UCSD-AML1 (cell line): ENCODE measurements at regions not wholly inside any gene's neighbourhood (a gene's known extent, or its start where the extent isn't known, plus 50 kb on each side); places are given as distances from the start of the nearest gene placed in this dataset.

Experiments used
- DNase-seq: peaks from one replicate; lab custom pipeline; 2025; ENCODE audit not compliant: unreplicated experiment; lab: John Stamatoyannopoulos, UW

GRCh38 chr6:100182313-100182712, 188.3 kb upstream of the MCHR2 start:
- no peak for DNase-seq

DNA sequence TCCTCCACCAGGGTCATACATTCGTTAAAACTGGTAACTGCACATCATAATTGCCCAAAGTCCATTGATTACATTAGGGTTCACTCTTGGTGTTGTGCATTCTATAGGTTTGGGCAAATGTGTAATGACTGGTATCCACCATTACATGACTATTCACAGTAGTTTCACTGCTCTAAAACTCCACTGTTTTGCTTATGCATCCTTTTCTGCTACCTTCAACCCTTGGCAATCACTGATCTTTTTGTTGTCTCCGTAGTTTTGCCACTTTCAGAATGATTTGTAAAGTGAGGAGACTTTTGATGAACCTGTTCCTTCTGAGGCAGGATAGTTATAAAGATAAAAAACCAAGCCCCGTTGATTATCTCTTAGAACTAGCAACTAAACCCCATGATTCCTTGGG, 187.3 kb upstream of the MCHR2 start:
- DNase-seq = no peak

DNA sequence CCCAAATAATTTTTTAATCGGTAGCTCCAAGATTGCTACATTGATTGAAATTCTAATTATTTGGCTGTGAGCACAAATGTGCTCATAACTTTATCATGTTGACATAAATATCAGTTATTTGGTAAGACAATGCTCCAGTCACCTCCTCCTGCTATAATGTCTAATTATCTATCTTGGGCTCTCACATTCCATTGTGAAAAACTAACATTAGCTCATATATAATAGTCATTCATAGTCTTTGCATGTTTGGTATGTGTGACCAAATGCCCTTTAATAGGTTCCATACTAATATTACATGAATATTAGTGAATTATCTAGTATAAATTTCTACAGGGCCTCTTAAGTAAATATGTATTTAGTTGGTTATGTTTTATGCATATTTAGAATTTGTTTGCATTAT, 185.6 kb upstream of the MCHR2 start:
- DNase-seq = no peak

- DNase-seq = no peak
Observed at GRCh38 chr6:100177956-100178355, 183.9 kb upstream of the MCHR2 start.

- DNase-seq = no peak
Observed at GRCh38 chr6:100176951-100177710, 183.1 kb upstream of the MCHR2 start.

GRCh38 chr6:100176311-100176950, 182.4 kb upstream of the MCHR2 start:
- DNase-seq = no peak

DNA sequence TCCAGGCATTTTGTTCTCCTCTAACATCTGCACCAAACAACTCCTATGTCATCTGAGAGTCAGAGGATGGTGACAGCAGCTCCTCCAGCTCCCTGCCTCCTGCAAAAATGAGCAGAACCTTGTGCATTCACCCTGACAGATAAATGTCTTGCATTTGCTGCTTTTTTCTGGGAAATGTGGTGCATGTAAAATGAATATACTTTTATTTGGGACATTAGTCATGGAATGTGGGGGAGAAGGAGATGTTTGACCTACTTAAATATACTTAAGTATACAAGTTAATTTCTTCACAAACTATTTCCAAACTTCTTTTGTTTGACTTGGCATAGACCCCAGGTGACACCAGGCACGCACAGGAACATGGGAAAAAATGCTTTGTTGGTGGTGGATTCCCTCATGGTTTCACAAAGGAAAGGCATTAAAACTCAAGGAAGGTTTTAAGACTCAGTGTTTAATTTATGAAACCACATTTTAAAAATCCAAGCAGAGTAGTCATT, 181.8 kb upstream of the MCHR2 start:
- DNase-seq = no peak

GRCh38 chr6:100173211-100173610, 179.2 kb upstream of the MCHR2 start:
- DNase-seq = no peak

GRCh38 chr6:100172322-100172713, 178.3 kb upstream of the MCHR2 start:
- DNase-seq = no peak

DNA sequence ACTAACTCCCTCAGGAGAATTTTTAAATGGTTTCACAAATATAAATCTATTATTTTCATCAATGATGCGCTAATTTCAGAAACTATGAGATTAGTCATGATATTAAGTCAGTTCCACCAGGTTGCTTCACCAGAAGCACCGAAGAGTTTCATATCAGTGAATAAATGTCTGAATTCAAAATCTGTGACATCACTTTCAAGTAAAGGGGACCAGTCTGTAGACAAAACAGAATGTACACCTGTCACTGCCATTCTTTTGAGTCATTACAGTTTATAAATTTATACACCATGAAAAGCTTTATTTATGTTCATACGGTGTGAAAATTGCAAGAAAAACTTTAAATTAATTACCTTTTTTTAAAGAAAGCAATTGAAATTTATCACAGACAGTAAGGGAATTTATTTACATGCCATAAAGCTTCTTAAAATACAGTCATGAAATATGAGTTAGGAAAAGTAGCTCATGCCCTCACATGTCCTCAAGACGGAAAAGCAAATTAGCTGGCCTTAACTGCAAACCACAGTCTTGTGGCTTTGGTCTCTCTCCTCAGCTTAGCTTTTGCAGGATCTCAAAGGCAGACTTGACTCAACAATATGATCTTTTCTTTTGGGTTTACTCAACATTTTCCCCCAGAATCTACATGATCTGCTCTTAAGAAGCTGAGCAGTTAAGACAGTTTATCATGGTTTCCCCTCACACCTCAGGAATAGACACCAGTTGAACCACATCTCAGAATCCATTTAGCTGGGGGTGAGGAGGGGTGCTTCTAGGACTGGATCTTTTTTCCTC, 177.7 kb upstream of the MCHR2 start:
- DNase-seq = no peak

GRCh38 chr6:100168148-100168547, 174.1 kb upstream of the MCHR2 start:
- no peak for DNase-seq

- no peak for DNase-seq
Observed at GRCh38 chr6:100167585-100167984, 173.6 kb upstream of the MCHR2 start.

GRCh38 chr6:100166956-100167355, 172.9 kb upstream of the MCHR2 start:
- DNase-seq = no peak

DNA sequence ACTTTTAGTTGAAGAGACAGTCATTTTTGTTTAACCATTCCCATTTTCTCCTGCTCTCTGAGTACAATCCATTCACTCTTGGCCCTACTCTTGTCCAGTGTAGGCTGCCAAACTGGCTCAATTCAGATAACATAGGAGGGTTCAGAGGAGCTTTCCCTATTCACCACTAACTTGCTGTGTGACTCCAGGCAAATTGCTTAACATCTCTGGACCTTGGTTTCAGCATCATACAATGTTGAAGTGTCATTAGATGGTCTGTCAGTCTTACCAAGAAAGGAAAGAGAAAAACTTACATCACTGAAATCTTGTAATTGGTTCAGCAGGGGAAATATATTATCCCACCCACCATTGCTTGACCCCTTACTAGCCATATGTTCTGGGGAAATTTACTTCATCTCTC, 171.4 kb upstream of the MCHR2 start:
- DNase-seq = no peak

GRCh38 chr6:100163035-100163434, 169.0 kb upstream of the MCHR2 start:
- DNase-seq = no peak

DNA sequence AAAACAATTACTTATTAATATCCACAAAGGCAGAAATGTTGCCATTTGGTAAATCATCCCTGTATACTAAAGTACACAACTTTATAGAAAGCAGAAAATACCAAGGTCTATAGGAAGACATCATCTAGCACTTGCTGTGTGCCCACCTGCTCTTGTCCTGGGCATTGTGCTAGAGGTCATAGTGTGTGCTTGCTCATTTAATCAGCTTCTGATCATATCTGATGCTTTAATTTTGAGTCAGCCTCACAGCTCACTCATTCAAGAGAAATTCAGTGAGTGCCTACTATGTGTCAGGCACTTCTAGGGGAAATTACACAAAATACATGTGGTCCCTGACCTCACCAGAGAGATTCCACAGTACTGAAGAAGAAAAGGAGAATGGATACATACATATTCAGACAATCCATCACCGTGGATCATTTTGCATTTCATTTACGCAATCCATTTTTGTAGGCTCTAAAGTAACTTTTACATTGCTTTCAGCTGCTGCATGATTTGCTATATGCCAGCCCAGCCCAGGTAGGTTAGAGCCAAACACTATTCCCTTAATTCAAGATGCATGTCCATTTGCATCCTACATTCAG, 167.9 kb upstream of the MCHR2 start:
- no peak for DNase-seq

GRCh38 chr6:100160930-100161329, 166.9 kb upstream of the MCHR2 start:
- DNase-seq = no peak

DNA sequence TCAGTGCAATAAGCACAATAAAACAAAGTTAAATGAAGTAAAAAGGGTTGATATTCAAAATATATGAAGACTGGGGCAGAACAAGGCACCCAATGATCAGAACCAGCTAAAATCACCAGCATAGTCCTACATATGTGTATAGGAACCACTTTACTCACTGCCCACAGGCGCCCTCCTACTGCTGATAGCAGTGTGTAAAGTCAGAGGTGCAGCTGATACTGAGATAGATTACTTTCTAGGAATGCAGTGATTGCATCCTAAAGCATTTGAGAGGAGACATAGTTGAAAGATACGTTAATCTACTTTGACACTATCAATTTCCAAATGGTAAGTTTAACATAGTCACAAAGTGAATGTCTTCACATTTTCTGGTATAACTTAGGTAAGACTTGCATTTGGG, 161.1 kb upstream of the MCHR2 start:
- DNase-seq = no peak

DNA sequence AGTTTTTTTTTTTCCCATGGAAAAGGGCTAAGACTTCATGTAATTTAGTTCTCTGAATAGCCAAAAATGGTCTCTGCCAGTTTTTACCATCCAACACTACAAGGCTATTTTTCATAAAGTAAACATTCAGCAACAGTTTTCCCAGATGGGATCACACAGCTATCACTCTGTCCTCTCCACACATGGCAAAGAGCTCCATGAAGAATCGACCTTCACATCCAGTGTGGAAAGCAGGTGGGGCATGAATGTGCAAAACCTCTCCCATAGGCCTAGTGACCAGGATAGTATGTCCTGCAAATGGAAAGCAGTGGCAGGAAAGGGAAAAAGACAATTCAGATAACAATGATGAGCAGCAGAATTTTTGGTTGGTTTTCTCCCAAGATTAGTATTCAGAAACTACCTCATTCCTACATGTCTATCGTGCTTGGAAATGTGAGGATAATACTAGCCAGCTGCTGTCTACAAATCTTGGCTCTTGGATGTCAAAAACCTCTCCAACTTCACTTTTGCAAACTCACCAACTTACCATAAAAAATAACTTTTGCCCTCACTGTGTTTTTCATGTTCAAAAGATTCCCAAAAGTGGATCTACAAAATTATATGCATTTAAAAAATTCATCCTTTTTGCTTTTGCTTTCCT, 159.7 kb upstream of the MCHR2 start:
- no peak for DNase-seq

- DNase-seq = no peak
Observed at GRCh38 chr6:100152201-100152600, 158.2 kb upstream of the MCHR2 start.

GRCh38 chr6:100144991-100145390, 151.0 kb upstream of the MCHR2 start:
- no peak for DNase-seq
